ENCODE measurements at regions not wholly inside any gene's neighbourhood (a gene's known extent, or its start where the extent isn't known, plus 50 kb on each side); places are given as distances from the start of the nearest gene placed in this dataset.

DNA sequence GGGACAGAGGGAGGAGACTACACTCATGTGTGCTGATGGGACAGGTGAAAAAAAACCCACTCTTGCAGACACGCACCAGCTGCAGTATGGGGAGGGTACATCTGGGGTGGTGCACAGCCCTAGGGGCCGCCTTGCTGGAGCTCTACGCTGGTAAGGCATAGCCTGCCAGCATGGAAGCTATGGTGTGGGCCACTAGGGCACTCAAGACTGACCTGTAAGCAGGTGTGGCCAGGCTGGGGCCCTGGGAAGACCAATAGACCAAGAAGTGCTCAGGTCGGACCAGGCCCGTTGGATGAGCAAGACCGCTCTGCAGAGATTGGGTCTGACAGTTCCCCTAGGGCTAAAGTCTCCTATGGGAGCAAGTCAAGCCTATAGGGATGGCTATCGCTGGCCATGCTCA lies 314.8 kb downstream of the FAM47A start:
- Histone ChIP-seq H3K4me3 (no peak overlapping the region), H3K36me3 (no peaks in the 10 kb centered on the region), H3K4me1 (no peaks in the 10 kb centered on the region), H3K27ac (no peak overlapping the region), H3K9me3 (no peaks in the 10 kb centered on the region), H3K27me3 (replicated peaks in 1 of 7) (no peaks in the 10 kb centered on the region)
- 56 to 100% (median 83%) methylated on average over 1 to 7 of the region's 7 CpGs; no CpG with 5 or more reads in 1 of the 5 donors for WGBS, 5 donors
- no peak for DNase-seq
- intact Hi-C loops (cut with DNase I; ENCODE audit: low total_unique reads): no loop called here
- TF ChIP-seq, protein P1, sequence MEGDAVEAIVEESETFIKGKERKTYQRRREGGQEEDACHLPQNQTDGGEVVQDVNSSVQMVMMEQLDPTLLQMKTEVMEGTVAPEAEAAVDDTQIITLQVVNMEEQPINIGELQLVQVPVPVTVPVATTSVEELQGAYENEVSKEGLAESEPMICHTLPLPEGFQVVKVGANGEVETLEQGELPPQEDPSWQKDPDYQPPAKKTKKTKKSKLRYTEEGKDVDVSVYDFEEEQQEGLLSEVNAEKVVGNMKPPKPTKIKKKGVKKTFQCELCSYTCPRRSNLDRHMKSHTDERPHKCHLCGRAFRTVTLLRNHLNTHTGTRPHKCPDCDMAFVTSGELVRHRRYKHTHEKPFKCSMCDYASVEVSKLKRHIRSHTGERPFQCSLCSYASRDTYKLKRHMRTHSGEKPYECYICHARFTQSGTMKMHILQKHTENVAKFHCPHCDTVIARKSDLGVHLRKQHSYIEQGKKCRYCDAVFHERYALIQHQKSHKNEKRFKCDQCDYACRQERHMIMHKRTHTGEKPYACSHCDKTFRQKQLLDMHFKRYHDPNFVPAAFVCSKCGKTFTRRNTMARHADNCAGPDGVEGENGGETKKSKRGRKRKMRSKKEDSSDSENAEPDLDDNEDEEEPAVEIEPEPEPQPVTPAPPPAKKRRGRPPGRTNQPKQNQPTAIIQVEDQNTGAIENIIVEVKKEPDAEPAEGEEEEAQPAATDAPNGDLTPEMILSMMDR (IDR thresholded peaks at IDR 0.05 in 8 of 11, conservative IDR thresholded peaks at IDR 0.05 in 3 of 11): no peak
- TF ChIP-seq POLR2A (IDR thresholded peaks at IDR 0.05): no peak
- TF ChIP-seq POLR2AphosphoS5 (IDR thresholded peaks at IDR 0.05): no peak

DNA sequence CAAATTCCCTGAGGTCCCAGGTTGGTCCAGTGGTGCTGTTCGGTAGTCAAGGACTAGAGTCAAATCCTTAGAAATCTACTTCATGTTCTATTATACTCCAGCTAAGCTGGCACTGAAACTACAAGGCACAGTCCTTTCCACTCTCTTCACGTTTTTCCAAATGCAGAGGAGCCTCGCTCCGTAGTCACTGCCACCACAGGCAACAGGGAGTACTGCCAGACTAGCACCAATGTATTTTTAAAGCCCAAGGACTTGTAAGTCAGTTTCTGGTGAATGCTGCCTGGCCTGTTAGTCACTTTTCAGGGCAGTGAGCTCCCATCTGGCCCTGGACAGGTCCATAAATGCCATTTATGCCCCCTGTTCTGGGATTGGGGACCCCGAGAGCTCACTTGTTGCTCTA lies 323.5 kb downstream of the FAM47A start:
- intact Hi-C loops (cut with DNase I; ENCODE audit: low total_unique reads): no loop called here
- TF ChIP-seq, protein P1 (IDR thresholded peaks at IDR 0.05 in 8 of 11, conservative IDR thresholded peaks at IDR 0.05 in 3 of 11): no peak

DNA sequence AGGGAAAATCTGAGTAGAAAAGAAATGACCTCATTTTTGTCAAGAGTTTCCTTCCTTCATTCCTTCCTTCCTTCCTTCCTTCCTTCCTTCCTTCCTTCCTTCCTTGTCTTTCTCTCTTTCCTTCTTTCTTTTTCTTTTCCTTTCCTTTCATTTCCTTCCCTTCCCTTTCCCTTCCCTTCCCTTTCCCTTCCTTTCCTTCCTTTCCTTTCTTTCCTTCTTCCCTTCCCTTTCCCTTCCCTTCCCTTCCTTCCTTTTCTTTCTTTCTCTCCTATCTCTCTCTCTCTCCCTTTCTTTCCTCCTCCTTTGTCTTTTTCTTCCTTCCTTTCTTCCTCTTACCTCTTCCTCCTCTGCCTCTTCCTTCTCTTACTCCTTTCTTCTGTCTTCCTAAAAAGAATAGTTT lies 347.6 kb downstream of the FAM47A start:
- intact Hi-C loops (cut with DNase I; ENCODE audit: low total_unique reads): no loop called here
- Histone ChIP-seq H3K4me3 (no peak overlapping the region), H3K27me3 (replicated peaks in 1 of 7) (no peaks in the 10 kb centered on the region), H3K36me3 (no peaks in the 10 kb centered on the region), H3K4me1 (no peaks in the 10 kb centered on the region), H3K27ac (no peak overlapping the region), H3K9me3 (no peaks in the 10 kb centered on the region)
- DNase-seq: no peak
- TF ChIP-seq POLR2A (IDR thresholded peaks at IDR 0.05) (no peak), POLR2AphosphoS5 (IDR thresholded peaks at IDR 0.05) (no peak)
- TF ChIP-seq, protein P1 (IDR thresholded peaks at IDR 0.05 in 8 of 11, conservative IDR thresholded peaks at IDR 0.05 in 3 of 11): no peak

More for the DNA sequence above, 323.5 kb downstream of the FAM47A start:
- H3K27ac ChIP-seq: no peak overlapping the region
- no peaks in the 10 kb centered on the region for H3K4me1 ChIP-seq
- no peak overlapping the region for H3K4me3 ChIP-seq
- 53 to 79% (median 70%) methylated on average over 5 of the region's 5 CpGs for whole genome bisulfite sequencing, 5 donors
- H3K36me3 ChIP-seq: no peaks in the 10 kb centered on the region
- H3K27me3 ChIP-seq (replicated peaks in 1 of 7): no peaks in the 10 kb centered on the region
- peaks cover 0 to 39% (median 5%) of the 10 kb centered on the region in 8 donors for H3K9me3 ChIP-seq
- no peak for DNase-seq

DNA sequence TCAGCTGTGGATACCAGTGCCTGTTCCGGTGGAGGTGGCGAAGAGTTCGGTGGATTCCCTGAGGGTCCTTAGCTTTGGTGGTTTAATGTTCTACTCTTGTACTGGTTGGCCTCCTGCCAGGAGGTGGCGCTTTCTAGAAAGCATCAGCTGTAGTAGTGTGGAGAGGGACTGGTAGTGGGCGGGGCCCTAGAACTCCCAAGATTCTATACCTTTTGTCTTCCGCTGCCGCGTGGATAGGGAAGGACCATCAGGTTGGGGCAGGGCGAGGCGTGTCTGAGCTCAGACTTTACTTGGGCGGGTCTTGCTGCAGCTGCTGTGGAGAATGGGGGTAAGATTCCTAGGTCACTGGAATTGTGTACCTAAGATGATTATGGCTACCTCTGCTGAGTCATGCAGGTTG lies 390.3 kb downstream of the FAM47A start:
- WGBS, 5 donors: 77 to 100% (median 90%) methylated on average over 2 to 11 of the region's 11 CpGs
- no peak overlapping the region for H3K4me3 ChIP-seq
- H3K9me3 ChIP-seq: peaks cover 0 to 7% (median 0%) of the 10 kb centered on the region in 8 donors
- no peaks in the 10 kb centered on the region for H3K27me3 ChIP-seq (replicated peaks in 1 of 7)
- DNase-seq: peak; percentile 57
- no peaks in the 10 kb centered on the region for H3K36me3 ChIP-seq
- intact Hi-C loops (cut with DNase I; ENCODE audit: low total_unique reads): no loop called here
- TF ChIP-seq POLR2A (IDR thresholded peaks at IDR 0.05) (no peak), POLR2AphosphoS5 (IDR thresholded peaks at IDR 0.05) (no peak)
- TF ChIP-seq, protein P1 (IDR thresholded peaks at IDR 0.05 in 8 of 11, conservative IDR thresholded peaks at IDR 0.05 in 3 of 11): no peak
- no peaks in the 10 kb centered on the region for H3K4me1 ChIP-seq
- no peak overlapping the region for H3K27ac ChIP-seq

Data from spleen (tissue), 11 donors.